Omental fat pad (tissue), 3 donors: ENCODE measurements at regions not wholly inside any gene's neighbourhood (a gene's known extent, or its start where the extent isn't known, plus 50 kb on each side); places are given as distances from the start of the nearest gene placed in this dataset.

Experiments
- ATAC-seq: fragments of 150-250 bp; one replicate; pipeline ENCODE4 v1.9.1; 2016; ENCODE audit warnings: mild to moderate bottlenecking, moderate library complexity; ENCODE audit not compliant: low FRiP score
- DNase-seq: peaks from one replicate; pipeline ENCODE4 v3.0.0-alpha.2; 2019; ENCODE audit warnings: low spot score
- TF ChIP-seq, protein P1 (sequence below), 3 donors: fragments of 450-650 bp; IDR thresholded peaks; one replicate each; pipeline ENCODE4 v1.5.1; 2016 to 2017; ENCODE audit warnings: antibody characterized with exemption in 3 of 3, mild to moderate bottlenecking in 3 of 3, moderate library complexity in 2 of 3

DNA sequence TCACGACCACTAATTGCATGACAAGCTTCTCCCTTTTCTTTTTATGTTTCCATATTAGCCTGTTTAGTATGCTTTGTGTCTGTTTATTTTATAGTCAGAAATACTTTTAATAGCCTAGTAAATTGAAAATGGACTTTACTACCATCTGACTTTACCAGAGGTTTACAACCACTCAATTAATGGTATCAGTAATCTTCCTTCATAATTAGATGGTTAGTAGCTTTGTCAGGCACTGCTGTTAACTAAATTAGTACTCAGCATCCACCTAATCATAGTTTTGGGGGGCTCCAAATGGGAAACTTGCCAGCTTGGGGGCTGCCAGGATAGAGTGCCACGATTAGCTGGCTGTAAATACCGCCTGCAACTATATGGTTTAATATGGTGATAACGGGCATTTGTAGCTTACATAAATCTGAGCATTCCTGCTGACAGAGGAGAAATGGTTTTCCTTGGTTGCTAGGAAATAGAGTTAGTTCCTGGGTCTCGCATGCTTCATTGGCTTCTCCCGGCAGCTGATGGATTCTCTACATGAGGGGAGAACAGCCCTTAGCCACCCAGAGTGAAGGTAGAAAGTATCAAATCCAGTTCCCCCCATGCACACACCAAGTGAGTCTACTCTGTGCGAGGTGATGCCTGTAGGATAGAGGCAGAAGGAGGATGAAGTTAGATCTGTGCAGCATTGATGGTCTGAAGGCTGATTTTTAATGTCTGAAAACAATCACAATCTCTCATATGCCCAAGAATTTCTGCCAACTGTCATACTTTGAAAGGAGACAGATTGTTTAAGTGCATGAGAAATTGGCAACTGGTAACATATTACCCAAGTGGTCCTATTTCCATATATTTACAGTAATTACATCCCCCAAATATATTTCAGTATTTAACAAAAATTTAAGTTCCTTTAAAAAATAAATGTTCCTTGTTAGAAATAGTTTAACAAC lies 326.6 kb upstream of the PROK2 start:
- TF ChIP-seq, protein P1, sequence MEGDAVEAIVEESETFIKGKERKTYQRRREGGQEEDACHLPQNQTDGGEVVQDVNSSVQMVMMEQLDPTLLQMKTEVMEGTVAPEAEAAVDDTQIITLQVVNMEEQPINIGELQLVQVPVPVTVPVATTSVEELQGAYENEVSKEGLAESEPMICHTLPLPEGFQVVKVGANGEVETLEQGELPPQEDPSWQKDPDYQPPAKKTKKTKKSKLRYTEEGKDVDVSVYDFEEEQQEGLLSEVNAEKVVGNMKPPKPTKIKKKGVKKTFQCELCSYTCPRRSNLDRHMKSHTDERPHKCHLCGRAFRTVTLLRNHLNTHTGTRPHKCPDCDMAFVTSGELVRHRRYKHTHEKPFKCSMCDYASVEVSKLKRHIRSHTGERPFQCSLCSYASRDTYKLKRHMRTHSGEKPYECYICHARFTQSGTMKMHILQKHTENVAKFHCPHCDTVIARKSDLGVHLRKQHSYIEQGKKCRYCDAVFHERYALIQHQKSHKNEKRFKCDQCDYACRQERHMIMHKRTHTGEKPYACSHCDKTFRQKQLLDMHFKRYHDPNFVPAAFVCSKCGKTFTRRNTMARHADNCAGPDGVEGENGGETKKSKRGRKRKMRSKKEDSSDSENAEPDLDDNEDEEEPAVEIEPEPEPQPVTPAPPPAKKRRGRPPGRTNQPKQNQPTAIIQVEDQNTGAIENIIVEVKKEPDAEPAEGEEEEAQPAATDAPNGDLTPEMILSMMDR (IDR thresholded peaks at IDR 0.05) = no peak

DNA sequence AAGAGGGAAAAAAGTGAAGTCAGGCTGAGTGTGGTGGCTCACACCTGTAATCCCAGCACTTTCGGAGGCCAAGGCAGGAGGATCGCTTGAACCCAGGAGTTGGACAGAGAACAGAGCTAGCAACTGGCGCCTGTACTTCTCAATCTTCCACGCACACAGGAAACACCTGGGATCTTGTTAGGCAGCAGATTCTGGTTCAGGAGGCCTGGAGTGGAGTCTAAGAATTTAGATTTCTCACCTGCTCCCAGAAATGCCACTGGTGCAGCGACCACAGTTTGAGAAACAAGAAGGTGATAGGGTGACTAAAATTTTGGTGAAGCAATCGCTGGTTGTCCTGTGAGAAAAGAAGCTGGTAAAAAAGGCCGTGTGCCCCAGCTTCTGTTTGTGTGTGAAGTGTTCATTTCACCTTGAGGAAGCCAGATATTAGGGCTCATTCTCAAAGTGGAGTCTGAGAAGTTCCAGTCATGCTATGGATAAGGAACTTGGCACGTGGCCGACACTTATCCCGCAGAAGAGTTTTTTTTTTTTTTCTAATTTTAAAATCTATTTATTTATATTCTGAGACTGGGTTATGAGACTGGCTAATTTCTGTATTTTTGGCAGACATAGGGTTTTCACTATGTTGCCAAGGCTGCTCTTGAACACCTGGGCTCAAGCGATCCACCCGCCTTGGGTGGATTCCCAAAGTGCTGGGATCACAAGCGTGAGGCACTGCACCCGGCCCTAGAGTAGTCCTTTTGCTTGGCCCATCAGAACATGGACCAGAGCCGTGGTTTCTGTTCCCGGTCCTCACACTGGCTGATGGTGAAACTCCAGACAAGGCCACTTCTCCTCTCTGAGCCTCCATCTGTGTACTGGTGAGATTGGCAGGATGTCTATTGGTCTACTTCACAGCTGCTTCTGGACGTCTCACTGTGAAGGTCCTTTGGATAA lies 324.6 kb upstream of the PROK2 start:
- DNase-seq (no peak), ATAC-seq (no peak)
- TF ChIP-seq, protein P1 (IDR thresholded peaks at IDR 0.05) = no peak

More for the DNA sequence above, 326.6 kb upstream of the PROK2 start:
- no peak for ATAC-seq
- no peak for DNase-seq

DNA sequence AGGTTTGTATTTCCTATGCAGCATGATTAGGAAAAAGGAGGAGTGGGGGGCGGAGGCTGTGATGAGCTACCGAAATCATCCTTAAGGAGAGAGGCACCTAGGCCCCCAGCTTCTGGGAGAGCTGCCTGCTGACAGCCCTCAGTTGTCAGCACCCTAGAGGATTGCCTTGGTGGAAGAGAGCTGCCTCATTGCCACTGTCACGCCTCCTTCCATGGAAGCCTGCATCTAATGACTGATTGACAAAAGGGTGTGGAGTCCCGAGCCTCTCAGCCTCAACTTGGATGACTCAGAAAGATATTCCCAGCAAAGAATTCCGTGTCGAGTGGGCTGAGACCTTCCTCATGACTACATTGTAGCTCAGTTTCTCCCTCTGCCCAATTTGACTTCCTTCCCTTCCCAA lies 320.4 kb upstream of the PROK2 start:
- DNase-seq (no peak), ATAC-seq (no peak)
- TF ChIP-seq, protein P1 (IDR thresholded peaks at IDR 0.05) = no peak

DNA sequence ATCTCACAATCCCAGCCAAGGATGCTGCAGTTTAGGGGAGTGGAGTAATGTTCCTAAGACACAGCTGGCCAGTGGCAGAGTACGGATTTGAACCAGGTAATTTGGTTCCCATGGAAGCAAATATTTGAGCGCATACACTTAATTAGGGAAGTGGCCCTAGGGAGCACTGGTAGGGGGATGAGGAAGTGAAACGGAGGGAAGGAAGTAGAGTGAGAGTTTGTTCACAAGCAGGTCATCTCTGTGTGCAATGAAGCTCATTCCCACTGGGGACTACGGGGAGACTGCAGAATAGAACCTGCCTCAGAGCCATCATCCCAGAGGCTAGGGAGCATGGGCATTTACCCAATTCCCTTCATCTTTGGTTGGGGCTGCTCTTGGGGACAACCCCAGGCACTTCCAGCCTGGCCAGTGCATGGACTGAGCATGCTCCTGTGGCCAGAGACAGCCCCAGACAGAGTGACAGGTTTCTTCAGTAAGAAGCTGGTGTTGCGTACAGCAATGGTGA lies 317.2 kb upstream of the PROK2 start:
- TF ChIP-seq, protein P1 (IDR thresholded peaks at IDR 0.05) = no peak
- DNase-seq = no peak
- ATAC-seq = no peak

GRCh38 chr3:72101494-72101893 lies 316.5 kb upstream of the PROK2 start:
- ATAC-seq = no peak
- no peak for DNase-seq
- TF ChIP-seq, protein P1 (IDR thresholded peaks at IDR 0.05) = no peak

- DNase-seq (peak; percentile 75), ATAC-seq (peak; percentile 83)
- TF ChIP-seq, protein P1 (IDR thresholded peaks at IDR 0.05) = no peak
Observed at GRCh38 chr3:72100601-72101187, 315.7 kb upstream of the PROK2 start.
